Lower leg skin (tissue), 3 donors: ENCODE measurements at regions not wholly inside any gene's neighbourhood (a gene's known extent, or its start where the extent isn't known, plus 50 kb on each side); places are given as distances from the start of the nearest gene placed in this dataset.

Experiments used
- POLR2A ChIP-seq, 2 donors: fragments of 450-650 bp; IDR thresholded peaks; one replicate each; pipeline ENCODE4 v1.6.1; 2016 to 2017; ENCODE audit warnings: antibody characterized with exemption in 2 of 2, mild to moderate bottlenecking in 1 of 2, moderate library complexity in 1 of 2
- TF ChIP-seq, protein P1 (sequence below), 3 donors: fragments of 450-650 bp; IDR thresholded peaks; one replicate each; pipeline ENCODE4 v1.5.1; 2016; ENCODE audit warnings: antibody characterized with exemption in 3 of 3, mild to moderate bottlenecking in 3 of 3, moderate library complexity in 2 of 3

GRCh38 chr13:64770743-64771142, 2459.4 kb downstream of the PCDH9 start:
- TF ChIP-seq, protein P1, sequence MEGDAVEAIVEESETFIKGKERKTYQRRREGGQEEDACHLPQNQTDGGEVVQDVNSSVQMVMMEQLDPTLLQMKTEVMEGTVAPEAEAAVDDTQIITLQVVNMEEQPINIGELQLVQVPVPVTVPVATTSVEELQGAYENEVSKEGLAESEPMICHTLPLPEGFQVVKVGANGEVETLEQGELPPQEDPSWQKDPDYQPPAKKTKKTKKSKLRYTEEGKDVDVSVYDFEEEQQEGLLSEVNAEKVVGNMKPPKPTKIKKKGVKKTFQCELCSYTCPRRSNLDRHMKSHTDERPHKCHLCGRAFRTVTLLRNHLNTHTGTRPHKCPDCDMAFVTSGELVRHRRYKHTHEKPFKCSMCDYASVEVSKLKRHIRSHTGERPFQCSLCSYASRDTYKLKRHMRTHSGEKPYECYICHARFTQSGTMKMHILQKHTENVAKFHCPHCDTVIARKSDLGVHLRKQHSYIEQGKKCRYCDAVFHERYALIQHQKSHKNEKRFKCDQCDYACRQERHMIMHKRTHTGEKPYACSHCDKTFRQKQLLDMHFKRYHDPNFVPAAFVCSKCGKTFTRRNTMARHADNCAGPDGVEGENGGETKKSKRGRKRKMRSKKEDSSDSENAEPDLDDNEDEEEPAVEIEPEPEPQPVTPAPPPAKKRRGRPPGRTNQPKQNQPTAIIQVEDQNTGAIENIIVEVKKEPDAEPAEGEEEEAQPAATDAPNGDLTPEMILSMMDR (IDR thresholded peaks at IDR 0.05) = no peak
- no peak for TF ChIP-seq POLR2A (IDR thresholded peaks at IDR 0.05)
